ENCODE measurements at regions not wholly inside any gene's neighbourhood (a gene's known extent, or its start where the extent isn't known, plus 50 kb on each side); places are given as distances from the start of the nearest gene placed in this dataset.
A peak's percentile ranks its signal among the peaks of the same experiment; 100 is the strongest.

DNA sequence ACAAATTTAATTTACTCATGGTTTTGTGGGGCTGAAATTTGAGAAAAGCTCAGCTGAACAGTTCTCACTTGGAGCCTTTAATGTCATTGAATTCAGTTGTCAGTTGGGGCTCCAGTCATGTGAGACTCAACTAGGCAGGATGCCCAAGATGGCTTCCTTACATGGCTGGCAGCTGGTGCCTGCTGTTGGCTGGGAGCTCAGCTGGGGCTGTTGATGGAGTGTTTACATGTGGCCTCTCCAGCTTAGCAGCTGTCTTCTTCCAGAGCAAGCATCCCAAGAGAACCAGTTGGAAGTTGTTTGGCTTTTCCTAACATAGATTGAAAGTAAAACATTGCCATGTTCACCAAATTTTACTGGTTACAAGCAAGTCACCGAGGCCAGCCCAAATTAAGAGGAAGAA, 81.8 kb upstream of the KCNA3 start:
- no peak for TF ChIP-seq CTCF (IDR thresholded peaks at IDR 0.05; ENCODE audit: extremely low read depth, insufficient read depth, missing control alignments)
- in situ Hi-C loops (cut with MboI; ENCODE audit: low pct_unique_long_range_greater_than_20kb, low sequenced_read_pairs, unreplicated experiment): no loop called here
- no peak for DNase-seq (ENCODE audit: low spot score)

GRCh38 chr1:110752941-110753725, 78.4 kb upstream of the KCNA3 start:
- no peak for DNase-seq (ENCODE audit: low spot score)
- in situ Hi-C loops (cut with MboI; ENCODE audit: low pct_unique_long_range_greater_than_20kb, low sequenced_read_pairs, unreplicated experiment): no loop called here
- no peak for TF ChIP-seq CTCF (IDR thresholded peaks at IDR 0.05; ENCODE audit: extremely low read depth, insufficient read depth, missing control alignments)

- in situ Hi-C loops (cut with MboI; ENCODE audit: low pct_unique_long_range_greater_than_20kb, low sequenced_read_pairs, unreplicated experiment): no loop called here
- no peak for TF ChIP-seq CTCF (IDR thresholded peaks at IDR 0.05; ENCODE audit: extremely low read depth, insufficient read depth, missing control alignments)
- DNase-seq (ENCODE audit: low spot score): no peak
These were observed 75.8 kb upstream of the KCNA3 start for GRCh38 chr1:110750562-110750961.

GRCh38 chr1:110749960-110750359, 75.2 kb upstream of the KCNA3 start:
- DNase-seq (ENCODE audit: low spot score): no peak
- no peak for TF ChIP-seq CTCF (IDR thresholded peaks at IDR 0.05; ENCODE audit: extremely low read depth, insufficient read depth, missing control alignments)
- in situ Hi-C loops (cut with MboI; ENCODE audit: low pct_unique_long_range_greater_than_20kb, low sequenced_read_pairs, unreplicated experiment): no loop called here

- peak; percentile 45 for DNase-seq (ENCODE audit: low spot score)
- no peak for TF ChIP-seq CTCF (IDR thresholded peaks at IDR 0.05; ENCODE audit: extremely low read depth, insufficient read depth, missing control alignments)
- in situ Hi-C loops (cut with MboI; ENCODE audit: low pct_unique_long_range_greater_than_20kb, low sequenced_read_pairs, unreplicated experiment): no loop called here
These were observed 72.0 kb upstream of the KCNA3 start for GRCh38 chr1:110746644-110747259.

GRCh38 chr1:110743397-110743796, 68.7 kb upstream of the KCNA3 start:
- in situ Hi-C loops (cut with MboI; ENCODE audit: low pct_unique_long_range_greater_than_20kb, low sequenced_read_pairs, unreplicated experiment): no loop called here
- no peak for DNase-seq (ENCODE audit: low spot score)
- TF ChIP-seq CTCF (IDR thresholded peaks at IDR 0.05; ENCODE audit: extremely low read depth, insufficient read depth, missing control alignments): no peak
